Activated CD8-positive, alpha-beta memory T cell treated with anti-CD3 and anti-CD28 coated beads, Interleukin-2, amount 10 ng/mL, durations not matched to agents 7 days and 5 days (primary cell): ENCODE measurements at regions not wholly inside any gene's neighbourhood (a gene's known extent, or its start where the extent isn't known, plus 50 kb on each side); places are given as distances from the start of the nearest gene placed in this dataset.
A peak's percentile ranks its signal among the peaks of the same experiment; 100 is the strongest.

Source experiments
- ATAC-seq: fragments of 150-1000 bp; cut with Tn5 transposase; one replicate; pipeline ENCODE4 v1.10.0; 2021; ENCODE audit warnings: moderate library complexity
- CTCF ChIA-PET: fragments of 350-600 bp; sonication (Branson Sonifier 250); formaldehyde crosslinking; loops from one replicate; lab custom pipeline; 2021; ENCODE audit warnings: antibody characterized with exemption; lab: Charles Lee
- DNase-seq: peaks from one replicate; pipeline ENCODE4 v3.0.0-alpha.2; 2020
- H3K27ac Mint-ChIP-seq: one replicate; pipeline ENCODE4 v1.8.0; 2021; ENCODE audit warnings: mild to moderate bottlenecking, mixed read lengths
- H3K27me3 Mint-ChIP-seq: one replicate; pipeline ENCODE4 v1.8.0; 2021; ENCODE audit warnings: mixed read lengths
- H3K36me3 Mint-ChIP-seq: one replicate; pipeline ENCODE4 v1.8.0; 2021; ENCODE audit warnings: mild to moderate bottlenecking, mixed read lengths
- H3K4me1 Mint-ChIP-seq: one replicate; pipeline ENCODE4 v1.8.0; 2021; ENCODE audit warnings: mixed read lengths
- H3K4me3 Mint-ChIP-seq: one replicate; pipeline ENCODE4 v1.8.0; 2021; ENCODE audit warnings: mild to moderate bottlenecking, moderate library complexity, mixed read lengths
- H3K9me3 Mint-ChIP-seq: one replicate; pipeline ENCODE4 v1.8.0; 2022; ENCODE audit warnings: low read depth, mixed read lengths

- no peak for DNase-seq
- no peak overlapping the region for H3K4me3 Mint-ChIP-seq
- H3K27ac Mint-ChIP-seq: no peak overlapping the region
- peaks cover 3% of the 10 kb centered on the region for H3K36me3 Mint-ChIP-seq
- H3K27me3 Mint-ChIP-seq: no peaks in the 10 kb centered on the region
- peaks cover 7% of the 10 kb centered on the region for H3K4me1 Mint-ChIP-seq
- CTCF ChIA-PET: interaction anchor here (1.6 kb wide), 1 partner anchor 30 kb away, joined by 8 read pairs; no protein-coding TSS in a partner anchor
- no peaks in the 10 kb centered on the region for H3K9me3 Mint-ChIP-seq
- no peak for ATAC-seq
Observed at GRCh38 chr13:50114961-50115360, 99.7 kb downstream of the KCNRG start.

DNA sequence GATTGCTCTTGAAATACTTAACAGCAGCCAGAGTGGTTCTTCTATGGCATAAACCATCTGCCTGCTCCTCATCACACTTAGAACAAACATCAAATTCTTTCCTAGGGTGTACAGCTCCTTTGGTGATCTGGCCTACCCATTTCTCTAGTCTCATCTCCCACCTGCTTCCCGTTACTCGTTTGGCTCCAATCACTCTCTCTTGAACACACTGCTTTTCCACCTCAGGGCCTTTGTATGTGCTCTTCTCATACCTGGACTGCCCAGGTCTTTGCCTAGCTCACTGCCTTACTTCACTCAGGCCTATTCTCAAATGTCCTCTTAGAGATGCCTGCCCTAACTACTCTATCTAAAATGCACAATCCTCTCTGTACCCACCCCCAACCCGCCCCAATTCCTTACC, 100.5 kb downstream of the KCNRG start:
- no peak overlapping the region for H3K4me3 Mint-ChIP-seq
- H3K27ac Mint-ChIP-seq: no peak overlapping the region
- H3K27me3 Mint-ChIP-seq: no peaks in the 10 kb centered on the region
- peaks cover 4% of the 10 kb centered on the region for H3K36me3 Mint-ChIP-seq
- ATAC-seq (no peak), DNase-seq (no peak)
- CTCF ChIA-PET: interaction anchor here (1.6 kb wide), 1 partner anchor 31 kb away, joined by 8 read pairs; no protein-coding TSS in a partner anchor
- H3K9me3 Mint-ChIP-seq: no peaks in the 10 kb centered on the region
- H3K4me1 Mint-ChIP-seq: peaks cover 3% of the 10 kb centered on the region

- no peak for DNase-seq
- Mint-ChIP-seq H3K36me3 (peaks cover 5% of the 10 kb centered on the region), H3K9me3 (no peaks in the 10 kb centered on the region), H3K4me3 (no peak overlapping the region), H3K27ac (no peak overlapping the region), H3K27me3 (no peaks in the 10 kb centered on the region), H3K4me1 (peaks cover 3% of the 10 kb centered on the region)
- CTCF ChIA-PET: no interaction called here
- no peak for ATAC-seq
Observed at GRCh38 chr13:50116430-50116973, 101.3 kb downstream of the KCNRG start.

DNA sequence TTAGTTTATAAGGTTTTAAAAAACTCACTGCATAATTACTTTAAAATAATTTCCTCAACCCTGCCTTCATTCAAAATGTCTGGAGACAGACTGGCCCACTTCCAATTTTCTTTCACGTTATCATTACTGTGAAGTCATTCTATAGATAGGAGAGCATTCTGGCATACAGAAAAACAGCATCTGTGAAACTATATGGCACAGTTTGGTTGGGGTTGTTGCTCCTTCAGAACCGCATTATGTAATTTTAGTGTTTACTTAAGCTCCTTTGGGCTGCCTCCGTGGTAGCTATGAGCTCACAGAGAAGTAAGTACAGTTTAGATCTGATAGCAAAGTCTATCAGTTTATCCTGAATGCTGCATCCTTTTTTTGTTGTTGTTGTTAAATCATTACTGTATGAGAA, 104.3 kb downstream of the KCNRG start:
- ATAC-seq (no peak), DNase-seq (no peak)
- CTCF ChIA-PET: interaction anchor here (3.3 kb wide), 1 partner anchor 35 kb away, joined by 12 read pairs; no protein-coding TSS in a partner anchor
- H3K36me3 Mint-ChIP-seq: peaks cover 12% of the 10 kb centered on the region
- H3K27me3 Mint-ChIP-seq: peaks cover 5% of the 10 kb centered on the region
- peaks cover 19% of the 10 kb centered on the region for H3K4me1 Mint-ChIP-seq
- no peak overlapping the region for H3K27ac Mint-ChIP-seq
- no peaks in the 10 kb centered on the region for H3K9me3 Mint-ChIP-seq
- H3K4me3 Mint-ChIP-seq: no peak overlapping the region

GRCh38 chr13:50122455-50122854, 107.2 kb downstream of the KCNRG start:
- Mint-ChIP-seq H3K27ac (no peak overlapping the region), H3K4me1 (peaks cover 32% of the 10 kb centered on the region)
- ATAC-seq: no peak

GRCh38 chr13:50123002-50123401, 107.8 kb downstream of the KCNRG start:
- H3K27ac Mint-ChIP-seq: no peak overlapping the region

More at GRCh38 chr13:50122455-50122854, 107.2 kb downstream of the KCNRG start:
- CTCF ChIA-PET: interaction anchor here (4.0 to 8.8 kb wide), 2 partner anchors 40 to 789 kb away, joined by 13 to 93 read pairs; no protein-coding TSS in a partner anchor
- no peak overlapping the region for H3K4me3 Mint-ChIP-seq
- peaks cover 16% of the 10 kb centered on the region for H3K36me3 Mint-ChIP-seq
- no peaks in the 10 kb centered on the region for H3K9me3 Mint-ChIP-seq
- DNase-seq: no peak
- H3K27me3 Mint-ChIP-seq: peaks cover 14% of the 10 kb centered on the region

DNA sequence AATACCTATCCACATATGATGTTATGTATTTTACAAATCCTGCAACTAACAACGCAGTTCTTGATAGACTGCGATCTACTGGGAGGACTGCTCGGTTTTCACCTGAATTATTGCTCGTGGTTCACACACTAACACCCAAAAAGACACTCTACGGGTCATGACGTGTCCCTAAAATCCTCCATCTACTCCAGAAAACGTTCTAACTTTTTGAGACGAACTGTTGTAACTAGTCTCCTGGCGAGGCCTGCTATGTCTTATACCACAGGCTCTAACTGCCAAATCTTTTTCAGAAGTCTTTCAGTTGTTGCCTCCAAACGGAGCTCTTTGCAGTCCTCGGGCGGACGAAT, 108.2 kb downstream of the KCNRG start:
- no peak for ATAC-seq
- H3K4me3 Mint-ChIP-seq: peak overlapping the region; percentile 79
- CTCF ChIA-PET: interaction anchor here (1.7 to 8.8 kb wide), 5 partner anchors 41 to 788 kb away, joined by 5 to 93 read pairs (median 10); partner anchors contain the start of genes SPRYD7 and TRIM13

More at GRCh38 chr13:50123002-50123401, 107.8 kb downstream of the KCNRG start:
- Mint-ChIP-seq H3K4me1 (peaks cover 36% of the 10 kb centered on the region), H3K27me3 (peaks cover 14% of the 10 kb centered on the region), H3K9me3 (no peaks in the 10 kb centered on the region), H3K36me3 (peaks cover 15% of the 10 kb centered on the region), H3K4me3 (peak overlapping the region; percentile 79)
- ATAC-seq (no peak), DNase-seq (no peak)
- CTCF ChIA-PET: interaction anchor here (1.8 to 8.8 kb wide), 4 partner anchors 40 to 789 kb away, joined by 8 to 93 read pairs (median 12); partner anchors contain the start of gene TRIM13

DNA sequence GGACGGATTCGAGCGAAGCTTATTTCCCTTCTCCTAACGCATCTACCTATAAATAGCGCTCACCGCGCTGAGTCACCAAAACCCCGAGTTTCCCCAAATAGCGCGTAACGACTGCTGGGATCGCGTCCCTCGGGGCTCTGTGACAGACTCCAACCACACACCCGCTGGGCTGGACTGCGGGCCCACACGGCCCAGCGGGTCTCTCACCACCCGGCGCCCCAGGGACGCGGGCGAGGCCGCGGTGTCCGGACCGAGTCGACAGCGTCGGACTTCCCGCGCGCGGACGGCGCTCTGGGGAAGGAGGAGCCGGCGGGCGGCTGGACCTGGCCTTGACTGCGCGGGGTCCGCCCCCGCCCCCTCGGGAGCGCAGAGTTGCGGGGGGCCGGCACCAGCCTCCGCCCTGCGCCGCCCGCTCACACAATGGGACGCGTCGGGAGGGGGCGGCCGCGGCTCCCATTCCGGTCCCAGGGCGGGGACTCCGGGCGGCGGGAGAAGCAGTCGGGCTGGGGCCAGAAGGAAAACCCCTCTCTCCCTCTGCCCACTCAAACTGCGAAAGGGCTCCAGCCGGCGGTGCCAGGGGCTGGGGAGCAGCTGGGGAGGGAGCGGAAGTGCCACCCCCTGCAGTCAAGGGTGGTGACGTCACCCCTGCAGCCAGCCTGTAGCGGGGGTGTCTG, 108.8 kb downstream of the KCNRG start:
- Mint-ChIP-seq H3K27ac (peak overlapping the region; percentile 82), H3K27me3 (peaks cover 20% of the 10 kb centered on the region), H3K4me3 (peak overlapping the region; percentile 79), H3K9me3 (no peaks in the 10 kb centered on the region), H3K4me1 (peaks cover 46% of the 10 kb centered on the region), H3K36me3 (peaks cover 15% of the 10 kb centered on the region)
- DNase-seq (peak; percentile 80), ATAC-seq (peak; percentile 79)
- CTCF ChIA-PET: interaction anchor here (1.2 to 8.8 kb wide), 6 partner anchors 41 to 788 kb away, joined by 4 to 93 read pairs (median 9); partner anchors contain the start of genes SPRYD7 and TRIM13

More for the DNA sequence above, 108.2 kb downstream of the KCNRG start:
- DNase-seq: no peak
- H3K4me1 Mint-ChIP-seq: peaks cover 41% of the 10 kb centered on the region
- H3K9me3 Mint-ChIP-seq: no peaks in the 10 kb centered on the region
- H3K27ac Mint-ChIP-seq: peak overlapping the region; percentile 82
- H3K27me3 Mint-ChIP-seq: peaks cover 16% of the 10 kb centered on the region
- peaks cover 15% of the 10 kb centered on the region for H3K36me3 Mint-ChIP-seq

- CTCF ChIA-PET: interaction anchor here (1.2 to 8.8 kb wide), 6 partner anchors 42 to 787 kb away, joined by 4 to 93 read pairs (median 9); partner anchors contain the start of genes SPRYD7 and TRIM13
- H3K9me3 Mint-ChIP-seq: no peaks in the 10 kb centered on the region
- H3K4me1 Mint-ChIP-seq: peaks cover 50% of the 10 kb centered on the region
- ATAC-seq (peak; percentile 20), DNase-seq (peak; percentile 97)
- H3K27ac Mint-ChIP-seq: peak overlapping the region; percentile 81
- H3K36me3 Mint-ChIP-seq: peaks cover 13% of the 10 kb centered on the region
- H3K27me3 Mint-ChIP-seq: peaks cover 28% of the 10 kb centered on the region
- H3K4me3 Mint-ChIP-seq: peak overlapping the region; percentile 79
Observed at GRCh38 chr13:50124536-50125303, 109.5 kb downstream of the KCNRG start.

DNA sequence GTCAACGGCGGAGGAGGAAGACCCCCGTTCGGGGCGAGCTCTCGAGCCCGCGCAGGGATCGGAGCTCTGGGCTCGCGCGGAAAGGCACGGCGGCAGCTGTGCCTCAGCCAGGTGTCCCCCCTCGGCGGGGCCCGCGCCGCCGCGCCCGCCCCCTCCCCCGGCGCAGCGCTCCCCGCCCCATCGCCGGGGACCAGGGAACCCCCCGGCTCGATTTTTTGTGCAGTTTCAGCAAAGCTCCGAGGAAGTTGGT, 110.0 kb downstream of the KCNRG start:
- H3K27me3 Mint-ChIP-seq: peaks cover 33% of the 10 kb centered on the region
- peaks cover 13% of the 10 kb centered on the region for H3K36me3 Mint-ChIP-seq
- peak; percentile 4 for ATAC-seq
- CTCF ChIA-PET: interaction anchor here (1.2 to 8.8 kb wide), 5 partner anchors 42 to 786 kb away, joined by 4 to 93 read pairs (median 8); partner anchors contain the start of gene SPRYD7
- H3K9me3 Mint-ChIP-seq: no peaks in the 10 kb centered on the region
- no peak for DNase-seq
- H3K4me3 Mint-ChIP-seq: peak overlapping the region; percentile 79
- H3K4me1 Mint-ChIP-seq: peaks cover 54% of the 10 kb centered on the region
- peak overlapping the region; percentile 81 for H3K27ac Mint-ChIP-seq

GRCh38 chr13:50125554-50126262, 110.5 kb downstream of the KCNRG start:
- Mint-ChIP-seq H3K9me3 (no peaks in the 10 kb centered on the region), H3K27ac (peak overlapping the region; percentile 93), H3K36me3 (peaks cover 12% of the 10 kb centered on the region), H3K27me3 (peaks cover 37% of the 10 kb centered on the region), H3K4me3 (peak overlapping the region; percentile 80), H3K4me1 (peaks cover 57% of the 10 kb centered on the region)
- DNase-seq (peak; percentile 82), ATAC-seq (peak; percentile 17)
- CTCF ChIA-PET: interaction anchor here (0.7 to 8.8 kb wide), 5 partner anchors 43 to 786 kb away, joined by 3 to 93 read pairs (median 8); partner anchors contain the start of gene SPRYD7

DNA sequence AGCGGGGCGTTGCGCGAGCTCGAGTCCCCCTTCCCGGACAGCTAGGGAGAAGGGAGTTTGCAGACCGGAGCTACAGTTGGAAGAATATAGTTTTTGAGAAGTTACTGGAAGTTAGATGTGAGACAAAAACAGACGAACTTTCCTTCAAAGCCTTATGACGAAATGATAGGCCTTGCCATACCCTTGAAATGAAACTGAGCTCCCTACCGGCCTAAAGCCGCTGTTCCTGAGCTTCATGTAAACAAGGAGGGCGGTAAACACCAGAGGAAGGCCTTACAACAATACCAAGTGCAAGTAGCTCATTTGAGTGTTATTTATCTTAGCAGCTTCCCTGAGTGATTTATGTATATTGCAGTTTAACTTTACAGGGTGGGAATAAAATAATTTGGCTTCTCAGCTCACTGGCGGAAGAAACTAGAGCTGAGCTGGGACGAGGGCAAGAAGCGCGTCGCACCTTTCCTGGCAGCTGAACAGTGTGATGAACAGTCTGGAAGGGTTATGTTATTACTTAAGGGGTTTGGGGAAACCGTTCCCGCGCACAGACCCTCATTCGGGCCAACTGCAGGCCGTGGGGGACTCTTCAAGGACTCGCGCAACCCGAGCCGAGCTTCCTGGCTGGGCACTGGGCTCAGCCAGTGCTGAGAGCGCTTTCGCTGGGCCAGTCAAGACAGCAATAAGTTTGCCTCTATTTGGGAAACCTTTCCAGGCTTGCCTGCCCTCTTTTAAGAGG, 111.2 kb downstream of the KCNRG start:
- Mint-ChIP-seq H3K27ac (peak overlapping the region; percentile 93), H3K27me3 (peaks cover 44% of the 10 kb centered on the region), H3K4me3 (peak overlapping the region; percentile 80), H3K9me3 (no peaks in the 10 kb centered on the region), H3K4me1 (peaks cover 64% of the 10 kb centered on the region), H3K36me3 (peaks cover 11% of the 10 kb centered on the region)
- CTCF ChIA-PET: interaction anchor here (0.7 to 8.8 kb wide), 5 partner anchors 44 to 786 kb away, joined by 3 to 93 read pairs (median 4); no protein-coding TSS in a partner anchor
- ATAC-seq: no peak
- DNase-seq: peak; percentile 50
